NOMO-1 (cell line): ENCODE measurements at regions not wholly inside any gene's neighbourhood (a gene's known extent, or its start where the extent isn't known, plus 50 kb on each side); places are given as distances from the start of the nearest gene placed in this dataset.

Source experiments
- DNase-seq, 2 experiments: peaks; one replicate each; lab custom pipeline; 2025; ENCODE audit not compliant: unreplicated experiment in 2 of 2; lab: John Stamatoyannopoulos, UW

- no peak for DNase-seq
Observed at GRCh38 chr11:114857281-114857680, 179.0 kb downstream of the NXPE2 start.

DNA sequence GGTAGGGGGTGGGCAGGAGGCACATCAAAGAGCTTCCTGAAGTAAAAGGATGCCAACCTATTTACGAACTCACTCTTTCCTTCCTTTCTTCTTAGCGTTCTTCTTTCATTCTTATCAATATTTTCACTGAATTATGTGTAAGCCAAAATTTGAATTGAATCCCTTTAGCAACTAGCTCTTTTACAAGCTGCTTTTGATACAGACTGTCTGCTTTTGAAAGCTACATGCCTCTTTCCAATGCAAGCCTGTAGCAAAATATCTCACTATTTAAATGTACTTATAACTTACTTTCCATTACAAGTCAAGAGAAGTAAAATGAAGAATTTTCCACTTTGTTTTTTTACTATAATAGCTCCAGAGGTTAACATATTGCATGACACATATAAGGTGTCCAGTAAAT lies 186.6 kb downstream of the NXPE2 start:
- DNase-seq, result no peak

- DNase-seq, result no peak
Observed at GRCh38 chr11:114876234-114876633, 197.9 kb downstream of the NXPE2 start.

GRCh38 chr11:114877976-114878375 lies 199.6 kb downstream of the NXPE2 start:
- DNase-seq, result no peak

DNA sequence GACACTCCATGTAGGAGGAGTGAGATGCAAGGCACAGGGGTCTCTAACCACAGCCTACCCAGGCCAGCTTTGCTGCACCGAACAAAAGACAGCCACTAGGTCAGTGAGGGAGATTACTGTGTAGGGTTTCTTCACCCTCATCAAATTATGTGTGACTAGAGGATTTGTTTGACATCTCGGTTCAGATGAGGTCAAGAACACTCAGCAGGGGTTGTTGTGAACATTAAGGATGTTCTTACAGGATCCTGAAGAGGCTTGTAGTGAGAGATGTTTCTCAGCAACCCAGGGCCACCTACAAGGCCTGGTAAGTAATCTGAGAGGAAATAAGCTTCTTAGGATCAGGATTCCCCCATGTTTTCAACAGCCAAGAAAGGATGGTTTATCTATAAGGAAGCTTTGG lies 202.1 kb downstream of the NXPE2 start:
- DNase-seq, result no peak

DNA sequence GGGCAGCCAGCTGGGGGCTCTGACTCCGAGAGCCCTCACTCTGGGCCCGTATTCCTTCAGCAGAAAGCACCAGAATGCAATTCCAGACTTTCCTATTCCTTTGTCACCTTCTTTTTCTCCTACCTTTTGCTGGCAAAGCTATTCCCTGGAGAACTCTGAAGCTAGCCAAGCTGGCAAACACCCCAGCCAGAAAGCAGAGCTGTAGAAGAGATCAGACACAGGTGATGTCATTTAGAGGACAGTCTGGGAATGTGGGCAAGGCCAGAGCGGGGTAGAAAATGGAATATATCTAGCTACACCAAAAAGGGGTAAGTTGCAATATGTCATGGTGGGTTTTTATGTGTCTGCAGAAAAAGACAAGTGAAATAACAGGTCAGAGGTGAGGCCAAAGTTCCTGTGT lies 205.1 kb downstream of the NXPE2 start:
- DNase-seq, result no peak

DNA sequence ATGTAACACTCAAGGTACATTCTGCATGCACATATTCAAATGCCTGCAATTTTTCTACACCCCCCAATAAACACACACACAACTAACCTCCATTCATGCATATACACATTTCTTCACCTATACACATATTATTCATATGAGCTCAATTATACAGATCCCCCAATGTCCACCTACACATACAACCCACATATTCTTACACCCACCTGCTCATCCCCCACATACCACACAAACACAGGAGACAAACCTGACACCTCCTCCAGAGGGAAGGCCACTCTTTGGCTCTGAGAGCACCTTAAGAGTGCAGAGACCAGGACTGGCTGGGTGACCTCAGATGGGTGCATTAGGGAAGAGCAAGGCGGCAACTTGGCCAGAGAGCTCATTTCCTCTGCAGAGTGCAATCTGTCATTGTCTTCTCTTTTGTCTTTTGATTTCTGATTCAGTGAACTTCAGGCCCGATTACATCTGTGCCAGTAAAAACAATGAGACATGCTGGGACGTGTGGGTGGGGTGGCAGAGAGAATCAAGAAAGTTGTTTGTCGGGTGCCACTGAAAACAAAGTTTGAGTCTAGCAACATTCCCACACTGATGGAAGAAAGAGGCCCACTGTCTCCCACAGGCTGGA lies 208.4 kb downstream of the NXPE2 start:
- DNase-seq, result no peak

DNA sequence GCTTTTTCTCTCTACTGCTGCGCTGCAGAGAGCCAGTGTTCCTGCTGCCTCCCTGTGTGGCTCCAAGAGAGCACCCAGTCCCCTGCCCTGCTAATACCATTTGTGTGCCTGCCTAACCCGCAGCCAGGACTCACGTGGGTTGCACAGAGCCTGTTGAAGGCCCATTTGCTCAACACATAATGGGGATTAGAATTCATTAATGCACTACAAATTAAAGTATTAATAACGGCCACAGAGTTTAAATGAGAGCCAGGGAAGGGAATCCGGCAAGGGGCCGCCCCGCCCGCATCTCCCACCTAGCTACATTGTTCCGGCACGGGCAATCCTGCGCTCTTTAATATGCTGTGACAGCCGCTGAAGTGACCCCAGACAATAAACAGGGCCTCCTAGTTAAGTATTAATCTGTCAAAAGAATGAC lies 211.3 kb downstream of the NXPE2 start:
- DNase-seq, result no peak

DNA sequence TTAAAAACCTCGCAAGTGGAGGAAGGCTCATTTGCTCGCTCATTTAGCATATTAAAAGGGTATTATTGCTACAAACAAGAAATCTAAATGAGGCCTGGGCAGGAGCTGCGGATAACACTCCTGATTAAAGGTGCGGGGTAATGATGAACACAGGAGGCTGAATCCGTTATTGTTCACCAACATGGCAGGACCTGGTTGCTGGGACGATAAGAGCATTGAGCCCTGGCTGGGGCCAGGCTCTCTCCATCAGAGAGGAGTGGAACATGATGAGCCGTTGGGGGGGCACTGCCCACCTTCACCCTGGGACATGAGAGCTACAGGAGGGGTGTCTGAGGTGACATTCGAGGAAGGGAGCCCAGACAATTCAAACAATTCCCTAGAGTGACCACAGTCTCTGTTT lies 211.7 kb downstream of the NXPE2 start:
- no peak for DNase-seq

DNA sequence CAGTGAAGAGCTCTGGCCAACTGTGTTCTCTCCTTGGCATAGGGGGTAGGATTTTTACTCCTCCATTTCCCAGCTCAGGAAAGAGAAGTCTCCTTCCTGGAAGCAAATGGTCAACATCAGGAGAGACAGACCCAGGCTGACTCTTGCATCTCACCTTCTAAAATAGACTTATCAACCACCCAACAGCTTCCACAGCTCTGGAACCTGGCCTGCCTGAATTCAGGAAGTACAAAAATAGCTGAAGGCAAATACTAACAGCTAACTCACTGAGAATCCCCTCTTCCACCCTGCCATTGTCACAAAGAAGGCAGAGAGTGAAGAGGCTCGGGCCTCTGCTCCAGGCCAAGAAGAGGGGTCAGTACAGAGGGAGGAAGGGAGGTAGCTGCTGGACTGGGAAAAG lies 213.6 kb downstream of the NXPE2 start:
- no peak for DNase-seq

GRCh38 chr11:114892381-114893197 lies 214.3 kb downstream of the NXPE2 start:
- no peak for DNase-seq

- no peak for DNase-seq
Observed at GRCh38 chr11:114893329-114893728, 215.0 kb downstream of the NXPE2 start.

- DNase-seq, result no peak
Observed at GRCh38 chr11:114896594-114896993, 218.3 kb downstream of the NXPE2 start.

GRCh38 chr11:114909866-114910265 lies 231.5 kb downstream of the NXPE2 start:
- no peak for DNase-seq

GRCh38 chr11:114912826-114913225 lies 234.5 kb downstream of the NXPE2 start:
- no peak for DNase-seq

- no peak for DNase-seq
Observed at GRCh38 chr11:114914231-114915005, 236.1 kb downstream of the NXPE2 start.

- DNase-seq, result no peak
Observed at GRCh38 chr11:114915871-114916805, 237.8 kb downstream of the NXPE2 start.

DNA sequence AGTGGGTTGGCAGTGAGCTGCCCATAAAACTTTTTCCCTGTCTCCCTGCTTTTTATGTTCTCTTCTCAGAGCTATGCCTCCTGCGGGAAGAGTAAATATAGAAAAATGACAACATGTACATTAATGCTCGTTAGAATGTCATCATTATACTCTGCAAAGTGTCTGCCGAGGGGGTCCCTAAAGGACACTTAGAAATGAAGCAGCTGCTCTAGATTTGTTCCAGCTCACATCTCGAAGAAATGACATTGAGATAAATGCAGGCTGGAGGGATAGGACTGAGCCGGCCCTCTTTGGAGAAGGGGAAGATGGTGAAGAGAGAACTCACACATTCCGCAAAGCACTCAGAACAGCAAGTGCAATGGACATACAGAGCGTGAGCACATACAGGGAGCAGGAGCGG lies 240.0 kb downstream of the NXPE2 start:
- DNase-seq, result no peak

DNA sequence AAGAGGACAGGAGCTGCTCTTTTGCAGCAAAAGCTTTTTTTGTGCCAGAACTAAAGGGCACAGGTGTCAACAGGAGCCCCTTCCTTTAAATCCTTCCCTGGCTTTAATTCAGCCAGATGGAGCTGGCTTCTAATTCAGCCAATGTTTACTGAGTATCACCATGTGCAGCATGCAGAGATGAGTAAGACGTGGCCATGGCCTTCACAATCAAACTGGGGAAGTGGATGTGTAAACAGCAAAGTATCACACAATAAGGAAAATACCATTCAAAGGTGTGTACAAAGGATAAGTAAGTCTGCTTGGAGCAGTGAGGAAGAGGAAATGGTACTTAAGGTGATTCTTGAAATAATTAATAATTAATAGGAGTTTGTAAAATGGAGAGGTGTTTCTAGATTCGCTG lies 243.4 kb downstream of the NXPE2 start:
- no peak for DNase-seq

DNA sequence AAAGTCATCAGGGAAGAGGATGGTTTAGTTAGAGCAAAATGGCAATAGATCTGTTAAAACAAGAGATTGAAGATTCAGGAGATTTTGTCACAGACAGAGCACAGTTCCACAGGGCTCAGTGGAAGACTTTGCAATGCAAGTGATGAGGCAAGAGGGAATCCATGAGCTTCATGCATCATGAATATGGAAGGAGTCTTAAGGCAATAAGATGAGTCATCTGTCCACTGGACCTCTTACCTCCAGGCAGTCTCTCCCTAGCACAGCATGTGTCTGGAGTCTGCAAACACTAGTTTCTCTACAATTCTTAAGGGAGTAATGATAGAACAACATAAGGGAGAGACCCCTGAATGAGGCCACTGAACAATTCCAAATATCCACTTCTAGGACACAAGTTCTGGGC lies 245.7 kb downstream of the NXPE2 start:
- DNase-seq, result no peak

DNA sequence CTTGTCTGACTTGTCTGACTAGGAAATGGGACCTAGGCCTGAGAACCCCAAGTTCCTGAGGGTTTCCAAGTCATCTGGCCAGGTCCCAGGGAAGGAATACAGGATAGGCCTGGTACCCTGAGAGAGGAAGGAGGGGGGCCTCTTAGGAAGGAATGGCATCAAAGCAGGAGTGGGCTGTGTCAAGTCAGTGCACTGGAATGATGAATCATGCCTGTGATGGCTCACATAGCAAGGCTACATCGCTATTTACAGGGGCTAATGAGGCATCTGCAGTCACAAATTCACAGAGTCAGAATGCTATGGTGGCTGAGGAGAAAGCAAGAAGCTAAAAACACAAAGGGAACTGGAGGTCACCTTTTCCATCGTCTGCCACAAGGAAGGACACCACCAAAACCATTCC lies 247.3 kb downstream of the NXPE2 start:
- no peak for DNase-seq
